Lung (tissue), 11 donors: ENCODE measurements at regions not wholly inside any gene's neighbourhood (a gene's known extent, or its start where the extent isn't known, plus 50 kb on each side); places are given as distances from the start of the nearest gene placed in this dataset.
"Not testable (repeated sequence)": the region's sequence is repeated elsewhere in the genome, so short reads cannot be mapped to it uniquely, and the experiment has no call there.

Experiments used
- ATAC-seq: fragments of 200-7000 bp; cut with Tn5 transposase; one replicate; pipeline ENCODE4 v1.9.1; 2020; ENCODE audit warnings: moderate number of reproducible peaks; ENCODE audit not compliant: insufficient read depth, low FRiP score
- DNase-seq, 3 donors: peaks; one replicate each; pipeline ENCODE4 v3.0.0-alpha.2; 2013 to 2017
- H3K27ac ChIP-seq, 2 donors: one replicate each; pipeline ENCODE4 v1.5.1; 2013; ENCODE audit warnings: mild to moderate bottlenecking in 2 of 2, moderate library complexity in 2 of 2, control low read depth in 1 of 2, inconsistent platforms in 1 of 2, low read depth in 1 of 2, low read length in 1 of 2
- H3K27me3 ChIP-seq, 3 donors: one replicate each; pipeline ENCODE4 v1.5.1; 2013; ENCODE audit warnings: low read length in 2 of 3; ENCODE audit not compliant: control insufficient read depth in 3 of 3, insufficient read depth in 3 of 3
- H3K36me3 ChIP-seq, 4 donors: one replicate each; pipeline ENCODE4 v1.5.1; 2013; ENCODE audit warnings: low read length in 4 of 4, mild to moderate bottlenecking in 1 of 4, moderate library complexity in 1 of 4; ENCODE audit not compliant: control insufficient read depth in 4 of 4, insufficient read depth in 4 of 4
- H3K4me1 ChIP-seq, 5 donors: one replicate each; pipeline ENCODE4 v1.5.1; 2013; ENCODE audit warnings: low read length in 5 of 5, mild to moderate bottlenecking in 2 of 5, moderate library complexity in 1 of 5; ENCODE audit not compliant: control insufficient read depth in 5 of 5, insufficient read depth in 5 of 5
- H3K4me3 ChIP-seq: one replicate; pipeline ENCODE4 v1.5.1; 2013; ENCODE audit warnings: mild to moderate bottlenecking, control low read depth, moderate library complexity
- H3K9ac ChIP-seq, 2 donors: one replicate each; pipeline ENCODE4 v1.5.1; 2013; ENCODE audit warnings: low read length in 2 of 2, control low read depth in 1 of 2; ENCODE audit not compliant: insufficient read depth in 1 of 2
- H3K9me3 ChIP-seq, 4 donors: one replicate each; pipeline ENCODE4 v1.5.1; 2013; ENCODE audit warnings: low read length in 3 of 4, mild to moderate bottlenecking in 1 of 4, moderate library complexity in 1 of 4; ENCODE audit not compliant: control insufficient read depth in 4 of 4, insufficient read depth in 3 of 4
- WGBS, 2 donors: extraction: QIAGEN DNeasy Blood & Tissue Kit; methylation state at CpG; one replicate each; pipeline ENCODE4 v1.1.7; 2013; 5-methylcytosine and 5-hydroxymethylcytosine counted together
- TF ChIP-seq, protein P1 (sequence below): IDR thresholded peaks from 2 replicates; pipeline ENCODE4 v1.5.1; 2012; ENCODE audit warnings: mild to moderate bottlenecking; ENCODE audit errors: control extremely low read depth, extremely low read depth
- donor health status: control.
- donor health status: control.
- donor health status: Bipolar disorder and iron deficiency.
- donor health status: healthy.
- donor health status: DM: yes; HTN: yes; CAD: no.

DNA sequence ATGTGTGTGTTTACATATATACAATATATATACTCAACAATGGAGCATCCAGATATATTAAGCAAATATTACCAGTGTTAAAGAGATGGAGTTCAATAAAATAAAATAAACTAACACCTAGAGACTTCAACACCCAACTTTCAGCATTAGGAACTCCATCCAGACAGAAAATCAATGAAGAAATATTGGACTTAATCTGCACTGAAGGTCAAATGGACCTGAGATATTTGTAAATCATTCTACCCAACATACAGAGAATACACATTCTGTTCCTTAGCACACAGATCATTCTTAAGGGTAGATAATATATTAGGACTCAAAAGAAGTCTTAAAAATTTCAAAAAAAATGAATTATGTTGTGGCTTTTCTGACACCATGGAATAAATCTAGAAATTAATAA is 832.3 kb upstream of the ADGRB3 start:
- Histone ChIP-seq H3K27ac (no peak overlapping the region), H3K9me3 (peaks cover 0 to 3% (median 1%) of the 10 kb centered on the region in 4 donors), H3K4me1 (no peaks in the 10 kb centered on the region), H3K4me3 (no peak overlapping the region), H3K36me3 (no peaks in the 10 kb centered on the region), H3K9ac (no peak overlapping the region), H3K27me3 (no peaks in the 10 kb centered on the region)
- TF ChIP-seq, protein P1, sequence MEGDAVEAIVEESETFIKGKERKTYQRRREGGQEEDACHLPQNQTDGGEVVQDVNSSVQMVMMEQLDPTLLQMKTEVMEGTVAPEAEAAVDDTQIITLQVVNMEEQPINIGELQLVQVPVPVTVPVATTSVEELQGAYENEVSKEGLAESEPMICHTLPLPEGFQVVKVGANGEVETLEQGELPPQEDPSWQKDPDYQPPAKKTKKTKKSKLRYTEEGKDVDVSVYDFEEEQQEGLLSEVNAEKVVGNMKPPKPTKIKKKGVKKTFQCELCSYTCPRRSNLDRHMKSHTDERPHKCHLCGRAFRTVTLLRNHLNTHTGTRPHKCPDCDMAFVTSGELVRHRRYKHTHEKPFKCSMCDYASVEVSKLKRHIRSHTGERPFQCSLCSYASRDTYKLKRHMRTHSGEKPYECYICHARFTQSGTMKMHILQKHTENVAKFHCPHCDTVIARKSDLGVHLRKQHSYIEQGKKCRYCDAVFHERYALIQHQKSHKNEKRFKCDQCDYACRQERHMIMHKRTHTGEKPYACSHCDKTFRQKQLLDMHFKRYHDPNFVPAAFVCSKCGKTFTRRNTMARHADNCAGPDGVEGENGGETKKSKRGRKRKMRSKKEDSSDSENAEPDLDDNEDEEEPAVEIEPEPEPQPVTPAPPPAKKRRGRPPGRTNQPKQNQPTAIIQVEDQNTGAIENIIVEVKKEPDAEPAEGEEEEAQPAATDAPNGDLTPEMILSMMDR: no peak
- ATAC-seq (no peak), DNase-seq (peak in 2 of 3 donors; percentile 1 to 34)

DNA sequence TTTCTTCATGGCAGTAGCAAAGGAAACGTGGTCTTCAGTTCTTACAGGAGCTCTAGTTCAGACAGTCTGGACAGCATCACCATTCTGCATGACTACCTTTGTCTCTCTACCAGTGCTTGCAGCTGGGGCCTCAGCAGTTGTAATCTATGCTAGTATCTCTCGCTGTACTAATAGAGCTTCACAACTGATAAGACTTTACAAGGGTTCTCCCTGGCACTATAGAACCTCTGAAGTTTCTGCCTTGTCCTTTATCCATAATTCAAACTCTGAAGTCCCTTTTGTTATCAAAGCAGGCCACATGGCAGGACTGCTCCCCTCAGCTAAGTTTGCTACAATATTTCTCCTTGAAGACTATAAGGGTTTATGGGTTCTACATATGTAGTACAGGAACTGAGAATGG is 842.1 kb upstream of the ADGRB3 start:
- no peaks in the 10 kb centered on the region for H3K36me3 ChIP-seq
- H3K4me3 ChIP-seq: no peak overlapping the region
- TF ChIP-seq, protein P1: no peak
- DNase-seq: no peak
- no peaks in the 10 kb centered on the region for H3K4me1 ChIP-seq
- H3K9ac ChIP-seq: no peak overlapping the region
- no peaks in the 10 kb centered on the region for H3K27me3 ChIP-seq
- no peak overlapping the region for H3K27ac ChIP-seq
- WGBS, 2 donors: 75 to 79% methylated on average over 2 of the region's 2 CpGs
- ATAC-seq: no peak
- H3K9me3 ChIP-seq: no peaks in the 10 kb centered on the region

DNA sequence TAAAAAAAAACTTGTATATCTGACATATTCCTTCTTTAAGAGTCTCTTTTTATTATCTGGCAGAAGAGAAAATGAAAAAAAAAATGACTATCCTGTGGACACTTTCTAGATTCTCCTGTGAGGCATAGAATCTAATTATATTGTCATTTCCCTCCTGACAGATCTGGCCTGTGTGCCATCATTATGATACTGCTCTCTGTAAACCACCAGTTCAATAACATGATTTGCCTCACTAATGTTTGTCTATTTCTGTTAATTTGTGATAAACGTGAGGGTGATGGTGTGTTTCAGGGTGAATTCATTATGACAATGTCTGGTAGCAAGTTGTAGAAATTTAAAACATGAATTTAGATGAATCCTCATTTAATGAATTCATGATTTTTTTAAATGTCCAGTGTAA is 844.5 kb upstream of the ADGRB3 start:
- H3K27me3 ChIP-seq: no peaks in the 10 kb centered on the region
- 63 to 65% methylated on average over 1 of the region's 1 CpG for whole genome bisulfite sequencing, 2 donors
- H3K4me1 ChIP-seq: no peaks in the 10 kb centered on the region
- TF ChIP-seq, protein P1: no peak
- no peaks in the 10 kb centered on the region for H3K9me3 ChIP-seq
- no peaks in the 10 kb centered on the region for H3K36me3 ChIP-seq
- ATAC-seq (no peak), DNase-seq (no peak)
- H3K27ac ChIP-seq: no peak overlapping the region
- H3K4me3 ChIP-seq: no peak overlapping the region
- no peak overlapping the region for H3K9ac ChIP-seq

DNA sequence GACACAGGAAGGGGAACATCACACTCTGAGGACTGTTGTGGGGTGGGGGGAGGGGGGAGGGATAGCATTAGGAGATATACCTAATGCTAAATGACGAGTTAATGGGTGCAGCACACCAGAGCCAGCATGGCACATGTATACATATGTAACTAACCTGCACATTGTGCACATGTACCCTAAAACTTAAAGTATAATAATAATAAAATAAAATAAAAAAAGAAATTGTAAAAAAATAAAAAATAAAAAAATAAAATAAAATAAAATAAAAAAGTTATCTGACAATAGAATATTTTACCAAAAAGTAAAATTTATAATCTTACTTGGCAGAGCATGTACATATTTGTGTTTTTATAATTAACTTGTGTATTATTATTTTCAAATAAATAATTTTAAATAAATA is 848.0 kb upstream of the ADGRB3 start:
- H3K4me3 ChIP-seq, H3K4me1 ChIP-seq, ATAC-seq, H3K27me3 ChIP-seq, H3K9ac ChIP-seq, H3K36me3 ChIP-seq, H3K27ac ChIP-seq, H3K9me3 ChIP-seq, DNase-seq: not testable (repeated sequence)
- 88 to 89% methylated on average over 1 of the region's 1 CpG for WGBS, 2 donors
